PC-9 (cell line): ENCODE measurements at regions not wholly inside any gene's neighbourhood (a gene's known extent, or its start where the extent isn't known, plus 50 kb on each side); places are given as distances from the start of the nearest gene placed in this dataset.

Source experiments
- BruUV-seq: library from RNA; stranded (reverse); fragments of 400-500 nt; replicated peaks from 2 replicates; lab custom pipeline; 2021; lab: Mats Ljungman, UMichigan
- CTCF ChIA-PET: fragments of 300-600 bp; sonication (Branson Sonifier 250); formaldehyde crosslinking; loops from one replicate; lab custom pipeline; 2022; ENCODE audit warnings: antibody characterized with exemption; lab: Charles Lee
- POLR2A ChIA-PET: fragments of 300-600 bp; sonication (Branson Sonifier 250); formaldehyde crosslinking; loops from one replicate; lab custom pipeline; 2022; ENCODE audit warnings: antibody characterized with exemption; ENCODE audit not compliant: unreplicated experiment; lab: Charles Lee
- DNase-seq, 2 experiments: peaks; one replicate each; pipeline versions ENCODE4 v3.0.0 to v3.0.0-alpha.2; 2015 to 2022; ENCODE audit warnings: mixed read lengths in 1 of 2
- H2AFZ ChIP-seq: fragments of 200-600 bp; sonication (generic); 2 replicates; pipeline ENCODE4 v1.8.1; 2017; ENCODE audit warnings: antibody characterized with exemption
- H3F3A ChIP-seq: fragments of 200-600 bp; sonication (generic); 2 replicates; pipeline ENCODE4 v1.8.1; 2017; ENCODE audit warnings: antibody characterized with exemption, mild to moderate bottlenecking, low read depth; ENCODE audit not compliant: insufficient read depth
- H3K27ac ChIP-seq: fragments of 200-600 bp; sonication (generic); 2 replicates; pipeline ENCODE4 v1.6.1; 2016; ENCODE audit warnings: mixed run types
- H3K27me3 ChIP-seq: fragments of 200-600 bp; sonication (generic); 2 replicates; pipeline ENCODE4 v1.6.1; 2016; ENCODE audit warnings: low read depth, mixed run types; ENCODE audit not compliant: insufficient read depth
- H3K36me3 ChIP-seq: fragments of 200-600 bp; sonication (generic); 2 replicates; pipeline ENCODE4 v1.6.1; 2016; ENCODE audit warnings: low read depth, mixed run types
- H3K4me1 ChIP-seq: fragments of 200-600 bp; sonication (generic); replicated peaks from 2 replicates; pipeline ENCODE4 v1.6.1; 2016; ENCODE audit warnings: mixed run types; ENCODE audit not compliant: insufficient read depth
- H3K4me2 ChIP-seq: fragments of 200-600 bp; sonication (generic); 2 replicates; pipeline ENCODE4 v1.6.1; 2017; ENCODE audit warnings: mixed run types
- H3K4me3 ChIP-seq: fragments of 200-600 bp; sonication (generic); 2 replicates; pipeline ENCODE4 v1.6.1; 2016; ENCODE audit warnings: mixed run types
- H3K79me2 ChIP-seq: fragments of 200-600 bp; sonication (generic); 2 replicates; pipeline ENCODE4 v1.6.1; 2017; ENCODE audit warnings: low read depth, mixed run types
- H3K9me2 ChIP-seq: fragments of 200-600 bp; sonication (generic); 2 replicates; pipeline ENCODE4 v1.8.1; 2017; ENCODE audit warnings: mild to moderate bottlenecking; ENCODE audit not compliant: insufficient read depth
- H3K9me3 ChIP-seq: fragments of 200-600 bp; sonication (generic); 2 replicates; pipeline ENCODE4 v1.8.1; 2016; ENCODE audit warnings: low read depth; ENCODE audit not compliant: insufficient read depth
- H4K20me1 ChIP-seq: fragments of 200-600 bp; sonication (generic); 2 replicates; pipeline ENCODE4 v1.8.1; 2017; ENCODE audit not compliant: insufficient read depth
- EZH2 ChIP-seq: fragments of 200-600 bp; sonication (generic); IDR thresholded peaks from 2 replicates; pipeline ENCODE4 v1.8.0; 2017; ENCODE audit warnings: antibody characterized with exemption, low read depth
- intact Hi-C: fragments of 100-400 bp; cut with micrococcal nuclease; formaldehyde crosslinking; loops from one replicate; pipeline ENCODE4 v1.10.0; 2022; ENCODE audit not compliant: unreplicated experiment
- TF ChIP-seq, protein P1 (sequence below): fragments of 200-600 bp; sonication (generic); conservative IDR thresholded peaks from 2 replicates; pipeline ENCODE4 v1.6.1; 2017; ENCODE audit warnings: mixed run types, antibody characterized with exemption, mild to moderate bottlenecking, moderate library complexity

DNA sequence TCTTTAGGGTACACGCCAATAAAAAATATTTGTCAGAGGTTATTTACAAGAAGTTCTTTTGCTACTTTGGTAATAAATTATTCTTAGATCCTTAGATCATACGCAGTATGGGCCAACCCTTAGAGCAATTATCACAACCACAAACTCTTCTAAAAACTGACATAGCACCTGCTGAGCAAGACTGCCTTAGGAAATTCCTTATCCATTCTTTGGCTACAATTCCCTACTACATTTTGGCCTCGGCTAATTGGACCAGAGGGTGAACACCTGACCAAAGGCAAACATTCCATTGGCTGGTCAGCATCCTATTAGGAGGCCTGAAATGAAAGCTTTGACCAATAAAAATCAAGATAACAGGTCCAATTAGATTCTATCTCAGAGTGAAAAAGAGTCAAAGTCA is 147.6 kb upstream of the CCDC68 start:
- no TSS peak for BruUV-seq
- H3K27ac ChIP-seq: no peak overlapping the region
- H3K4me1 ChIP-seq: 0 out of 2 replicates have a peak, but pooled peaks cover 5% of the 10 kb centered on the region
- no peak overlapping the region for H3K4me2 ChIP-seq
- intact Hi-C loops: no loop called here
- no peaks in the 10 kb centered on the region for H4K20me1 ChIP-seq
- TF ChIP-seq EZH2: no peak
- TF ChIP-seq, protein P1, sequence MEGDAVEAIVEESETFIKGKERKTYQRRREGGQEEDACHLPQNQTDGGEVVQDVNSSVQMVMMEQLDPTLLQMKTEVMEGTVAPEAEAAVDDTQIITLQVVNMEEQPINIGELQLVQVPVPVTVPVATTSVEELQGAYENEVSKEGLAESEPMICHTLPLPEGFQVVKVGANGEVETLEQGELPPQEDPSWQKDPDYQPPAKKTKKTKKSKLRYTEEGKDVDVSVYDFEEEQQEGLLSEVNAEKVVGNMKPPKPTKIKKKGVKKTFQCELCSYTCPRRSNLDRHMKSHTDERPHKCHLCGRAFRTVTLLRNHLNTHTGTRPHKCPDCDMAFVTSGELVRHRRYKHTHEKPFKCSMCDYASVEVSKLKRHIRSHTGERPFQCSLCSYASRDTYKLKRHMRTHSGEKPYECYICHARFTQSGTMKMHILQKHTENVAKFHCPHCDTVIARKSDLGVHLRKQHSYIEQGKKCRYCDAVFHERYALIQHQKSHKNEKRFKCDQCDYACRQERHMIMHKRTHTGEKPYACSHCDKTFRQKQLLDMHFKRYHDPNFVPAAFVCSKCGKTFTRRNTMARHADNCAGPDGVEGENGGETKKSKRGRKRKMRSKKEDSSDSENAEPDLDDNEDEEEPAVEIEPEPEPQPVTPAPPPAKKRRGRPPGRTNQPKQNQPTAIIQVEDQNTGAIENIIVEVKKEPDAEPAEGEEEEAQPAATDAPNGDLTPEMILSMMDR: no peak
- no peaks in the 10 kb centered on the region for H3K79me2 ChIP-seq
- POLR2A ChIA-PET: no interaction called here
- no peak overlapping the region for H2AFZ ChIP-seq
- no peaks in the 10 kb centered on the region for H3K9me2 ChIP-seq
- DNase-seq: no peak
- H3F3A ChIP-seq: no peaks in the 10 kb centered on the region
- no peaks in the 10 kb centered on the region for H3K36me3 ChIP-seq
- CTCF ChIA-PET: no interaction called here
- no peaks in the 10 kb centered on the region for H3K9me3 ChIP-seq
- H3K27me3 ChIP-seq: no peaks in the 10 kb centered on the region
- H3K4me3 ChIP-seq: no peak overlapping the region

DNA sequence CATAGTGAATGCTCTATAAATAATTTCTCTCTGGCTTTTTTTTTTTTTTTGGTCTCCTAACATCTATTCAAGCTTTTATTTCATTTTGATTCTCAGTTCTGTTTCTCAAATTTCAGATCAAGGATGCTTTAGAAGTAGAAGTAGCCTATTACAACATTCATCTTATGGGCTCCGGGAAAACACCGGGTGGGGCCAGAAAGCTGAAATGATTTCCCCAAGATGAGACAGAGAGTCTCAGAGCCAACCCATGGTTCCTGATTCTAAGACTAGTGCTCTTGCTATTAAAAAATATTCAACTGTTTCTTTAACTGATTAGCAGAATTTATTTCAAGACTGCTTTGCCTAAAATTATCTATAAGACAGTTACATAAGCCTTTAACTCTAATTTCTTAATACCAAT is 147.2 kb upstream of the CCDC68 start:
- ChIA-PET POLR2A (no interaction called here), CTCF (no interaction called here)
- Histone ChIP-seq H2AFZ (no peak overlapping the region), H3K36me3 (no peaks in the 10 kb centered on the region), H3K4me3 (no peak overlapping the region), H3K79me2 (no peaks in the 10 kb centered on the region), H3K9me3 (no peaks in the 10 kb centered on the region), H4K20me1 (no peaks in the 10 kb centered on the region), H3K4me2 (no peak overlapping the region), H3K9me2 (no peaks in the 10 kb centered on the region), H3F3A (no peaks in the 10 kb centered on the region; the same call in 1 of the 2 replicates), H3K4me1 (peaks cover 10% of the 10 kb centered on the region), H3K27ac (no peak overlapping the region), H3K27me3 (no peaks in the 10 kb centered on the region)
- no TSS peak for BruUV-seq
- intact Hi-C loops: no loop called here
- TF ChIP-seq EZH2: no peak
- TF ChIP-seq, protein P1: no peak
- no peak for DNase-seq

DNA sequence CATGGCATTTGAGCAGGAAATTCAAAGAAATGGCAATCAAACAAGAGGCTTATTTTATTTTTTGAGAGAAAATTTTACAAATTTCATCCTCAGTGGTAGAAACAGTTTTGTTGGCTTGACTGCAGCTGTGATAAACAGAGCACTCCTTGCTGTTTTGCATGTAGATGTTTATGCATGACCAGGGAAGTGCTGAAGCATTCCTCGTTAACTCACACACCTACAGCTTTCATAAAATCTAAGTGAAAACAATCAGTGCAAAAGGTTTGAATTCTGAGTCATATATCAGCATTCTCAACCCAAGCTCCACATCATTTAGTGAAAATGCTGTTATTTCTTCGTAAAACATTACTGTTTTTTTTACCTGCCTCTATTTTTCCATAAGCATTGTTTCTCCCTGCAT is 146.6 kb upstream of the CCDC68 start:
- no peak overlapping the region for H3K4me2 ChIP-seq
- POLR2A ChIA-PET: no interaction called here
- no peaks in the 10 kb centered on the region for H3K9me3 ChIP-seq
- no peaks in the 10 kb centered on the region for H3K9me2 ChIP-seq
- peaks cover 16% of the 10 kb centered on the region for H3K4me1 ChIP-seq
- intact Hi-C loops: no loop called here
- CTCF ChIA-PET: interaction anchor here (0.7 kb wide), 1 partner anchor 15 kb away, joined by 3 read pairs; no protein-coding TSS in a partner anchor
- BruUV-seq: no TSS peak
- no peak for DNase-seq
- no peak overlapping the region for H3K27ac ChIP-seq
- H3K27me3 ChIP-seq: no peaks in the 10 kb centered on the region
- no peak overlapping the region for H3K4me3 ChIP-seq
- no peaks in the 10 kb centered on the region for H4K20me1 ChIP-seq
- no peaks in the 10 kb centered on the region for H3K79me2 ChIP-seq
- no peaks in the 10 kb centered on the region for H3K36me3 ChIP-seq
- peaks cover 6% of the 10 kb centered on the region; the same call in 1 of the 2 replicates for H3F3A ChIP-seq
- no peak for TF ChIP-seq EZH2
- TF ChIP-seq, protein P1: no peak
- no peak overlapping the region for H2AFZ ChIP-seq
